ENCODE measurements at regions not wholly inside any gene's neighbourhood (a gene's known extent, or its start where the extent isn't known, plus 50 kb on each side); places are given as distances from the start of the nearest gene placed in this dataset.
"Not testable (repeated sequence)": the region's sequence is repeated elsewhere in the genome, so short reads cannot be mapped to it uniquely, and the experiment has no call there.

DNA sequence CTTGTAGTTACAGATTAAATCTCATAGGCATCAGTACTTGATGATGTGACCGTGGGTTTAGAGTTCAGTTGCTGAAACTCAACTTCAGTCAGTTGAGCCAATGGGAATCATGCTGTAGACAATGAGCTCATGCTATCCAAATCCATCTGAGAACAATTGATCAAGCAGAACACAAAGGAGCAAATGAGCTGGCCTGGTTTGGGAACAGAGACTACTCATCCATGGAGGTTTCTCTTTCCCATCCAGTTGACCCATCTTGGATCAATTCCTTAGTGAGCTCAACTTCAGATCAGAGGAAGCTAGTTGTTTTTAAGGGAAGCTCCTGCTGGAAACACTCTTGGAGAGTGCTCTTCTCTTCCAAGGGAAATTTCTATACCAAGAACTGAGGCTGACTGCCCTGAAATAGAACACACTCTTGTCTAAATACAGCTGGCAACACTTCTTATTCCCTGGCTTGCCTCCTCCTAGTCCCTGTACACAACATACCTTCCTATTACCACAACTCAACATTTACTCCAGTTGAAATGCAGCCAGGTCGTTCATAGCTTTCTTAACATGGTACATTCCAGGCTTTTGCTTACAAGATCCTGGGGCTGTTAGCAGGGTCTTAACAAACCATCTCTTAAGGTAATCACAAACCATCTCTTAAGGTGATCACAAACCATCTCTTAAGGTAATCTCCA is 203.9 kb upstream of the PRDM1 start:
- DNase-seq (ENCODE audit: low read depth, low spot score): no peak

DNA sequence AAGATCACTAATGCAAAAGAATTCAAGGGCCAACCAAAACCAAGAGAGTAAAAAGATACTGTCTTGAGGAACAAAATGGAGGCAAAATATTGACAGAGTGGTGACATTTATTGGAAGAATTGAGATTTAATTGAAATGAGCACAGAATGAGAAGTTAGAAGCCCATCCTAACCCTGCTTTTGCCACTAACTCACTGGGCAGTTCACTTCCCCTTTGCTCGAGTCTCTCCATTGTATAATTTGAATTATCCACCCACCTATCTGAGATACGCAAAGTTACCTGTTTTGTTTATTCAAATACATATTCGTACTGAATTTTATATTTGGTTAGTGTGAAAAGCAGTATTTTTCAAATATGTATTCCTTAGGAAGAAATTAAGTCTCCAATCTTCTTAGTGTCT is 204.5 kb upstream of the PRDM1 start:
- no peak for DNase-seq (ENCODE audit: low read depth, low spot score)

DNA sequence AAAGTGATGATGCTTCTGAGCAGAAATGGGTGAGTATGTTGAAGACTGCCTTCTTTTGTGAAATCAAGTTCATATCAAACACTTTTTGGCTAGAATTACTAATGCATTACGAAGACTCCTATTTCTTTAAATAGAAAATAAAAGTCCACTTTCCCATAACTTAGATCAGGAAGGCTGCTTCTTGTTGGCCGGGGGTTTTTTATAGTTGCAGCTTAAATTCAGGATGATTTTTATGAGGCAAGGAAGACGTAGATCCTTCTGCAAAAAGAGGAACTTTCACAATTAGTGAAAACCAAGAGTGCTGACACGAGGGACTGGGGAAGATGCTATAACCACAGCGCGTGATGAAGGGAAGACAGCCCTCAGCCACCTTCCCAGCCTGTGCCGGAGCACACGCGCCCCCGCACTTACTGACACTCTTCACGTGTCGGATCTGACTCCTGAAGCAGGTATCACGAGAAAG is 206.1 kb upstream of the PRDM1 start:
- DNase-seq (ENCODE audit: low read depth, low spot score): no peak

DNA sequence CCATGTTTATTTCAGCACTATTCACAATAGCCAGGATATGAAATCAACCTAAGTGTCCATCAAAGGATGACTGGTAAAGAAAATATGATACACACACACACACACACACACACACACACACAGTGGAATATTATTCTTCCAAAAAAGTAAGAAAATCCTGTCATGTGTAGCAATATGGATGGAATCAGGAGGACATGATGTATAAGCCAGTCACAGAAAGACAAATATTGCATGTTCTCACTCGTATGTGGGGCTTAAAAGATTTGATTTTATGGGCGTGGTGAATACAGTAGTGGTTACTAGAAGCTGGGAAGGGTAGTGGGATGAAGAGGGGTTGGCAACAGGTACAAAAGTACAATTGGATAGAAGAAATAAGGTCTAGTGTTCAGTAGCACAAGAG is 207.0 kb upstream of the PRDM1 start:
- DNase-seq (ENCODE audit: low read depth, low spot score): no peak

DNA sequence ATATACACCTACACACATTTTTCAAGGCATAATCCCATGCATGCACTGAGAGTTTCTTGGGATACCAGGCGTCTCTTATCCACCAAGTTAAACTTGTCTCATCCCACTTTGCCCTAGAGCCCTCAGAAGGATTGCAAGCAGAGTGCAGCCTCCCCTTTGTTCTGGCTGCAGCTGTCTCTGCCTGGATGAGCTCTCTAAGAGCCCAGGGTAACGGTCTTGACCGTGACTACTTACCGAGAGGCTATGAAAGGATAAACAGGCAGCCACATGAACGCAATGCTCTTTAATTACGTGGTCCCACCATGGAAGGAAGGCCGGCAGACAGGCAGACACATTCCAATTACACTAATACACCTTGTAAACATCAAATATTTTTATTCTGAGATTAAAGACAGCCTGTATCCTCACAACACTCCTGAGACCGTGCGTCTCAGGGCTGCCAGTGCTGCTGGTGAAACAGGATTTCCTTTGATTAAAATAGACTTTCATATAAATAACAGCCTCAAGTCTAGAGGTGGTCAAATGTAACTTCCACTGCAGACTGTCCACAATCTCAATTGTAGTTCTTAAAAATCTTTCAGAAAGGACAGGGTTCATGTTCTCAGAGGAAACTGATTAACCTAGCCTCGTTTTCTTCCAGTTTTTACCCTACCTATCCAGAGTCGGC is 210.0 kb upstream of the PRDM1 start:
- no peak for DNase-seq (ENCODE audit: low read depth, low spot score)

DNA sequence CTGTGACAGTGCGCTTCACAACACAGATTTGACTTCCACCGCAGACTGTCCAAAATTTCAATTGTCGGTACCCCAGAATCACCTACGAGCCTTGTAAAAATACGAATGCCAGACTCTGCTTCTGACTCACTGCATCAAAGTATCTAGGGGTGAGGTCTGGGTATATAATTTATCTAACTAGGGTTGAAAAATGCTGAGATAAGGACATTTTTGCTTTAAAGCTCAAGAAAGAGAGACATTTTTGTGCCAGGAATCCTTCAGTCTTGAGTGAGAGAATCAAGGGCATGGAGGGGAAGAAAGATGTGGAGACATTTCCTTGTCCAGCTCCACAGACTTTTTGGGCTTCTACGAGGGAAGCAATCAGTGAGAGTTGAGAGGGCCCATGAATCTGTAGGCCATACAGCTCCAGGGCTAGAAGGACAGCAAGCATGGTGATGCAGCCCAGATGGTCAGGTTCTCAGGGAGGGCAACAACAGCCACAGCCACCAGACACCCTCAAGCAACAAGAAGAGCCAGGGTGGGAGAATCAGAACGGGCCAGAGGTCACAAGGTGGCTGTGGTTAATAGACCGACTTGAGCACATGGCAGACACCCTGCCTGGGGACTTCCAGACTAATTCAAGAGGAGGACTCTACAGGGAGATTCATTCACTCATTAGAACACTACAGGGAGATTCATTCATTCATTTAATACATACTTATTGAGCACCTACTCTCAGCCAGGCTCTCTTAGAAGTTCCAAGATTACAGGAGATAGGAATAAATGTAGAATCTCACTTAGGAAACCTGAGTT is 211.1 kb upstream of the PRDM1 start:
- no peak for DNase-seq (ENCODE audit: low read depth, low spot score)

DNA sequence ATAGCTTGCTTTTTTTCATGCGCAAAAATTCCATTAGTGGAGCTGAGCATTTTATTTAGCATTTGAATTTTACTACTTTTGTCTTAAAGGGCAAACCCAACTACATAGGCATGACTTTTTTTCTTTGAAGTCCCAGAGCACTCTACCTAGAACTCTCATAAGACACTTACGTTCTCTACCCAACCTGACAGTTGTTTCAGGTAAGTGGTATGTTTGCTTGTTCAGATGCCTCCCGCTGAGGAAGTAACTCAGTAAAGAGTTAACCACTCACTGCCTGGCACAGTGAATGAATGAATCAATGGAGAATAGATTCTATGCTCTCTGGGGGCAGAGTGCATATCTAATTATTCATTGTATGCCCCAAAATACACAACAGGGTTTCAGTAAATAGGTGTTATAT is 212.3 kb upstream of the PRDM1 start:
- no peak for DNase-seq (ENCODE audit: low read depth, low spot score)

DNA sequence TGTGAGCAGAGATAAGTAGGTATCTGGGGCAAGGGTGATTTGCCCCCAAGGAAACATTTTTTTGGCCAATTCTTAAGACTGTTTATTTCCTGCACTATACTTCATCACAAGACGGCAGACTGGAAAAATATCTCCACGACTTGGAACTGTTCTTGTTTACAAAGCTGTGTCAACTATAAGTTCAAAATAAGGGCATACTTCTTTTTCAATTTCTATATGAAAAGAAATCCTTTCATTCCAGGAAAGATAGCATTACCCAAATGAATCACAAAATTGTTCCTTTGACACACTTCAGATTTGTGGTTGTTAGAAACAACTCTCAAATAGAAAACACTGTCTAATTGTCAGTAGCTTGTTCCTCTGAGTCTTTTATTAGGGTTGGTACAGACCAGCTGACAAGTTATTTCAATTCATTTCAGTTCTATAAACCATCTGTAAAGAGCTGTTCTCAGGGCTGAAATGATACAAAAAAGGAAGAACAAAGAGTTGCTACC is 212.9 kb upstream of the PRDM1 start:
- DNase-seq (ENCODE audit: low read depth, low spot score): no peak

DNA sequence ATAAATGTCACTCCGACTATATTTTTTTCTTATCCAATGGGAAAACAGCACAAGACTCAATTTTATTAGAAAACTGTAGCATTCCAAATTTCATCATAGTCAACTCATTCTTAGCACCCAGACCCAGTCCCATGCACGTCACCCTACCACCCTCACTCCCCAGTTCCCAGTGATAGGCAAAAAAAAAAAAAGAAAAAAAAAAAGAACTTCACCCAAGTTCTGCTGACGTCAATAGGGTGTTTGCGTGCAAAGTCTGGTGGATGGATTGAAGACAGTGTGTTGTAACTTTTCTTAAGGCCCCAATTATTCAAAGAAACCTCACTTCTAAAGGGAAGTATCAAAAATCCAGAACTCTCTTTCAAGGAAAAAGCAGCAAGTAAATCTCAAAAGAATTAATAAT is 213.9 kb upstream of the PRDM1 start:
- DNase-seq (ENCODE audit: low read depth, low spot score): no peak

DNA sequence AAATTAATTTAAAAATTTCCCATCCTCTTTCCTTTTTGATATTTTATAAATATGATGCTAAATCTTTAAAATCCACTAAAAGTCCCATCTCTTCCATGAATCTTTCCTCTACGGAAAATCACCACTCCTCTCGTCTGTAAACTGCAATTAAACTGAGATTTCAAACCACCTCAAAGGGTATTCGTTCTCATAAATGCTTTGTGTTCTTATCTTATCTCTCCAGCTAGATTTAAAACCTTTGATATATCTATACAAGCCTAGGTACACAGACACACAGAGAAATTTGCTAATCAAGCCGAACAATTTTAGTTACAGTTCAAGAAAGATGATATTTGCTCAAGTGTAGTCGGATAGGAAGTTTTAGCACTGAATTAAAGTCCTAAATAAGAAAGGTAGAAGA is 214.6 kb upstream of the PRDM1 start:
- no peak for DNase-seq (ENCODE audit: low read depth, low spot score)

DNA sequence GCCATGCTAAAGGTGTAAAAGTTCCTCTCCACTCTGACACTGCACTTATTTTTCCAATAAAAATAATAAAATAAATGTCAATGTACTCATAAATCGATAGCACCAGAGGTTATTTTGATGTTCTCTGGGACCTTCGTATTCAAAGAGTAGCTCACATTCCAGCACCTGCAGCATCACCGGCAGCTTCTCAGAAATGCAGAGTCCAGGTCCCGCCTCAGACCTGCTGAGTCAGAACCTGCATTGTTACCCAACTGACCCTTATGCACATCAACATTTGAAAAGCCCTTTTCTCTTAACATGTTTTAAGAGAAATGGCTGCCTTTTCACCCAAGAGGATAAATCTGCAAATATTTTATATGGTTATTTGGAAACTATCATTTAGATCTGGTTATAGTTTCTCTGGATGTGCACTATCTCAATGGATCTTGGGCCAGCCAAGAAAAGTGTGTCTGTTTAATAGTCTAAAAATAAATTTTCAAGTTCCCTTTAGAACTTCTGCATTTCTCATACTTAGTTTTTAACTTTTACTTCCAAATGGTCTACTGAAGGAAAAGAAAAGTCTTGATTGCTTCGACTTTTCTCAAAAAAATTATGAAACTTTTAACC is 216.2 kb upstream of the PRDM1 start:
- DNase-seq (ENCODE audit: low read depth, low spot score): no peak

DNA sequence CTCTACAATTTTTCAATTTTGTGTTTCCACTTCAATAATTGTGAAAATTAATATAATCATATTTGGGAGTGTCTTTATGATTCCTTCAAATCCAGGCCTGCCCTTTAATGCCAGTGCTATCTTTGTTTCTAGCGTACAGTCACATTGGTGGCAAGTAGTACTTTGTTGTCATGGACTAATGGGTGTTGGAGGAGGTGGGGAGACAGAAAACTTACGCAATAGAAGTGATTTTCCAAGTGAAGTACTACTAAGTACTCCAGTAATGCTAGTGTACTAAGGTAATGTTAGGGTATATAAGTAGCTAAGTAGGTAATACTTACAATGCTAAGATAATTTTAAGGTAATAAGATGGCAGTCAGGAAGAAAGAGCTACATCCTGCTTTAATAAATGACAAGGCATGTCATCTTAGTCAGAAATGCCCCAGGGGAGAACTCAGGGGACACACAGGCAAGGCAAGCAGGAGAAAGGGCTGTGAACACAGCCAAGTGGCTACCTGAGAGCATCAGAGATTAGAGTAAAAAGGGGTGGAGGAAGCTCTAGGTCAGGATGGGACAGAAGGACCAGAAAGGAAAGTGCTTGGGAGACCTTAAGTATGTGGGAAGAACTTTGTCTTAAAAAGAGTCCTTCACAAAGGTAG is 217.2 kb upstream of the PRDM1 start:
- no peak for DNase-seq (ENCODE audit: low read depth, low spot score)

DNA sequence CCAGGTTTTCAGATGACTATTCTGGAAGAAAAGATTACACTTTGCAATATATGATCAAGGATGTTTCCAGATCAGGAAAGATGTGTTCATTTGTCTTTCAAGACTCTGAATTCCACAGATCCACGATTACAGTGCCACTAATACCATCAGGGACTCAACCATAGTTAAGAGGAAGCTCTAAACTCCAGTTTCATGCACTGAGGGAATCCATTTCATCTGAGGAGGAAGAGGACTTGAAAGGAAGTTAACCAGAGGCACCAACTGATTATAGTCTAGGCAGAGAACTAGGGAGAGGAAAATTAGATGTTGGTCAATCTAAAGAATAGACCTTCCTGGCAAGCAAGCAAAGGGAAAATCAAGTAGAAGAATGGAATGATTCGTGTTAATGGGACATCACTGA is 218.3 kb upstream of the PRDM1 start:
- no peak for DNase-seq (ENCODE audit: low read depth, low spot score)

DNA sequence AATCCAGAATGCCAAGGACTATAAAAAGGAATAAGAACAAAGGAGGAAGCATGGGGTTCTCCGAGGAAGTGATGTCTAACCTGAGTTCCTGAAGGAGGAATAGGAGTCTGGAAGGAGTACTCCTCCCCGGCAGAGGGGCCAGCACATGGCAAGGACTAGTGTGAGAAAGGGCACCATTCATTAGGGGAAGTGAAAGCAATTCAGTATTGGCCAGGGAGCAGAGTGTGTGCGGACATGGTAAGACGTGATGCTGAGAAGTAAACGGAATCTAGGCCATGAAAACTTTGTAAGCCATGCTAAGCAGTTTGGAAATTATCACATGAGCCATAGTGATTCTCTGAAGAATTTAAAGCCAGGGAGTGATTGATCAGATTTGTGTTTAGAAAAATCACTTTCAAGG is 218.9 kb upstream of the PRDM1 start:
- no peak for DNase-seq (ENCODE audit: low read depth, low spot score)

DNA sequence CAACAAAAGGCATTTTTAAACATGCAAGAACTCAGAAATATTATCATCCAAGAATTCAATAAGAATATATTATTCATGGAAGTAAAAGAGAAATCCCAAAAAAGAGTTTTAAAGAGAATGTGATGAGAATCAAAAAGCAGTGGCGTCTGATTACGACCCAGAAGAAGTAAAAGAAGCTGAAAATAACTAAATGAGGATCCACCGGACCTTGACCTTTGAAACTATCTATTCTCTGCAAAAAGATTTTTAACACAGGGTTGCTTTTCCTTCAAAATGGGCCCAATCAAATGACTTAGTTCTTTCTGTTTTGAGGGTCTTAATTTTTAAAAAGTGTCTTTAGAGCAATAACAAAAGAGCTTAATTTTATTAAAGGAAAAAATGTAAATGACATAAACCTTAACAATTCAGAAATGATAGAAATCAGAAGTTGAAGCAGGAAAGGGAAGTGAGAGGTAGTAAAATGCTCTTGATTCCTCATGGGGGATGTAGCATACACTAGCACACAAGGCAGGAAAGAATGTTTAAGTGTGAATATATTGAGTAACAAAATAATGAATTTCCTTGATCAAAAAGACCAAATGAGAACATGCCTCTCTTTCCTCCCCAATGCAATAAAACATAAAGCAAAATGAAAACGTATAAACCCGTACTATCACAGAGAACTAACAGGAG is 223.1 kb upstream of the PRDM1 start:
- no peak for DNase-seq (ENCODE audit: low read depth, low spot score)

DNA sequence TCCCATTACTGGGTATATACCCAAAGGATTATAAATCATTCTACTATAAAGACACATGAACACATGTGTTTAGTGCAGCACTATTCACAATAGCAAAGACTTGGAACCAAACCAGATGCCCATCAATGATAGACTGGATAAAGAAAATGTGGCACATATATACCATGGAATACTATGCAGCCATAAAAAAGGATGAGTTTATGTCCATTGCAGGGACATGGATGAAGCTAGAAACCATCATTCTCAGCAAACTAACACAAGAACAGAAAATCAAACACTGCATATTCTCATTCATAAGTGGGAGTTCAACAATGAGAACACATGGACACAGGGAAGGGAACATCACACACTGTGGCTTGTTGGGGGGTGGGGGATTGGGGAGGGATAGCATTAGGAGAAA is 225.2 kb upstream of the PRDM1 start:
- not testable (repeated sequence) for DNase-seq (ENCODE audit: low read depth, low spot score)

DNA sequence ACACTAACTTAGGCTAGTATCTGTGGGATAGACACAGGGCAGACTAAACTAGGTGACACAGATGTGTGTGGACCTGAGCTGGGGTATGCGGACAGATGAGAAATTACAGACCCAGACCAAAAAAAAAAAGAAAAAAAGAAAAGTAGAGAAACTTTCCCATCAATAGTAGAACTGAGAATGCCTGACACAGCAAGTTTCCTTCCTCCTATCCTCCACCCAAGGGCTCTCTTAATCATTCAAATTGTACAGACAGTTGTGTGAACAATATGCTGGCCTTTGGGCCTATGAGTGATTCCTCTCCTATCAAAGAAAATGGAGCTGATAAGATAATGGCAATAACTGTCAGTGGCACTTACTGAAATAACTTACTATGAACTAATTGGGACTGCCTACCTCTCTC is 226.7 kb upstream of the PRDM1 start:
- no peak for DNase-seq (ENCODE audit: low read depth, low spot score)

DNA sequence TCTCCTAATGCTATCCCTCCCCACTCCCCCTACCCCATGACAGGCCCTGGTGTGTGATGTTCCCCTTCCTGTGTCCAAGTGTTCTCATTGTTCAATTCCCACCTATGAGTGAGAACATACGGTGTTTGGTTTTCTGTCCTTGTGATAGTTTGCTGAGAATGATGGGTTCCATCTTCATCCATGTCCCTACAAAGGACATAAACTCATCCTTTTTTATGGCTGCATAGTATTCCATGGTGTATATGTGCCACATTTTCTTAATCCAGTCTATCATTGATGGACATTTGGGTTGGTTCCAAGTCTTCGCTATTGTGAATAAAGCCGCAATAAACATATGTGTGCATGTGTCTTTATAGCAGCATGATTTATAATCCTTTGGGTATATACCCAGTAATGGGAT is 227.5 kb upstream of the PRDM1 start:
- not testable (repeated sequence) for DNase-seq (ENCODE audit: low read depth, low spot score)

DNA sequence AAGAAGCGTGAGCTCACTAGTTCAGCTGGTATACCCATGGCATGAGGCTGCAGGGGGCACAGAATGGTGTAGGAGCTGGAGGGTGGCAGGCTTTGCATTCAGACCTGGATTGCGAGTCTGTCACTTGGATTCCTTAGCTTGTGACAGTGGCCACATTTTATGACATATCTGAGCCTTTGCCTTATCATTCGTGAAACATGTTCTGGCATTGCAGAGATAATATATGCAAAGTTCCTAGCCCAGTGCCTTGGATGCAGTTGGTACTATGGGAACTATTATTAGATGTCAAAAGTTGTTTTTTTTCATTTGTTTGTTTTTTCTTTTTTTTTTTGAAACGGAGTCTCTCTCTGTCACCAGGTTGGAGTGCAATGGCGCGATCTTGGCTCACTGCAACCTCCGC is 230.7 kb upstream of the PRDM1 start:
- DNase-seq (ENCODE audit: low read depth, low spot score): no peak

DNA sequence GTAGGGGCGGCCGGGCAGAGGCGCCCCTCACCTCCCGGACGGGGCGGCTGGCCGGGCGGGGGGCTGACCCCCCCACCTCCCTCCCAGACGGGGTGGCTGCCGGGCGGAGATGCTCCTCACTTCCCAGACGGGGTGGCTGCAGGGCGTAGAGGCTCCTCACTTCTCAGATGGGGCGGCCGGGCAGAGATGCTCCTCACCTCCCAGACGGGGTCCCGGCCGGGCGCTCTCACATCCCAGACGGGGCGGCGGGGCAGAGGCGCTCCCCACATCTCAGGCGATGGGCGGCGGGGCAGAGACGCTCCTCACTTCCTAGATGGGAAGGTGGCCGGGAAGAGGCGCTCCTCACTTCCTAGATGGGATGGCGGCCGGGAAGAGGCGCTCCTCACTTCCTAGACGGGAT is 232.2 kb upstream of the PRDM1 start:
- not testable (repeated sequence) for DNase-seq (ENCODE audit: low read depth, low spot score)

DNA sequence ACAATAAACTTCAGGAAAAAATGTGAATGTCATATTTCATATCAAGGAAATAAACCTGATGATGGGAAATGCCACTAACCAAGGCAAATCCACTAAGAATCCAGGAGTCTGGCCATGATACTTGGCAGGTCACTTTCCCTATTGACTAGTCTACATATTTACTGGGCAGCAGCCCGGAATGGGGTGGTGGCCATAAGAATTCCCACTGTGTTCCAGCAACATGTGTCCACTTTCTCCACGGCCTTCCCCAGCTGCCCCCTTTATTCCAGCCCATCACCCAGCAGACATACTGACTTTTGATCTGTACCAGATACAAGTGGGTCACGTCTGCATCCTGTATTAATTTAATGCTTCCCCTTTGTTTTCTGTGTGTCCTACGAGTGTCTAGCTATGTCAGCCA is 234.5 kb upstream of the PRDM1 start:
- DNase-seq (ENCODE audit: low read depth, low spot score): no peak
